Left lung (tissue), 4 donors: ENCODE measurements at regions not wholly inside any gene's neighbourhood (a gene's known extent, or its start where the extent isn't known, plus 50 kb on each side); places are given as distances from the start of the nearest gene placed in this dataset.

Experiments used
- ATAC-seq: fragments of 200-7000 bp; cut with Tn5 transposase; one replicate; pipeline ENCODE4 v1.9.1; 2020; ENCODE audit warnings: moderate library complexity
- DNase-seq, 4 donors: peaks; one replicate each; pipeline ENCODE4 v3.0.0-alpha.2; 2013 to 2020
- H3K27ac ChIP-seq, 2 donors: fragments of 200-600 bp; sonication (generic) in 1 of 2; one replicate each; pipeline versions ENCODE4 v1.5.0 to v1.8.0; 2020 to 2021
- H3K27me3 ChIP-seq, 2 donors: fragments of 200-600 bp; sonication (generic) in 1 of 2; one replicate each; pipeline versions ENCODE4 v1.5.0 to v1.8.0; 2020 to 2021
- H3K36me3 ChIP-seq, 2 donors: fragments of 200-600 bp; sonication (generic) in 1 of 2; one replicate each; pipeline versions ENCODE4 v1.5.0 to v1.8.0; 2020 to 2021
- H3K4me1 ChIP-seq, 2 donors: fragments of 200-600 bp; one replicate each; pipeline ENCODE4 v1.8.0; 2021
- H3K4me3 ChIP-seq, 2 donors: fragments of 200-600 bp; sonication (generic) in 1 of 2; one replicate each; pipeline versions ENCODE4 v1.5.0 to v1.8.0; 2020 to 2021; ENCODE audit warnings: mild to moderate bottlenecking in 1 of 2
- H3K9me3 ChIP-seq, 2 donors: fragments of 200-600 bp; sonication (generic) in 1 of 2; one replicate each; pipeline versions ENCODE4 v1.5.0 to v1.8.0; 2020 to 2021
- CTCF ChIP-seq, 2 donors: fragments of 200-600 bp; sonication (generic) in 1 of 2; IDR thresholded peaks; one replicate each; pipeline versions ENCODE4 v1.5.0 to v1.8.0; 2021; ENCODE audit warnings: antibody characterized with exemption in 2 of 2
- intact Hi-C, 2 donors: fragments of 100-400 bp; cut with DNase I; formaldehyde crosslinking; loops; one replicate each; pipeline versions ENCODE4 v1.11.2 to v1.14.2; 2022
- donor health status: DM: no; HTN: yes; CAD: no.
- donor health status: DM: no; HTN: no; CAD: no.

- Histone ChIP-seq H3K9me3 (peaks cover 0 to 2% of the 10 kb centered on the region in 2 donors), H3K36me3 (no peaks in the 10 kb centered on the region), H3K27ac (no peak overlapping the region), H3K4me3 (no peak overlapping the region), H3K27me3 (no peaks in the 10 kb centered on the region), H3K4me1 (no peaks in the 10 kb centered on the region)
- DNase-seq (no peak), ATAC-seq (no peak)
- no peak for TF ChIP-seq CTCF (IDR thresholded peaks at IDR 0.05)
- intact Hi-C loops: no loop called here
Observed at GRCh38 chr4:75343333-75343732, 170.9 kb downstream of the RCHY1 start.

DNA sequence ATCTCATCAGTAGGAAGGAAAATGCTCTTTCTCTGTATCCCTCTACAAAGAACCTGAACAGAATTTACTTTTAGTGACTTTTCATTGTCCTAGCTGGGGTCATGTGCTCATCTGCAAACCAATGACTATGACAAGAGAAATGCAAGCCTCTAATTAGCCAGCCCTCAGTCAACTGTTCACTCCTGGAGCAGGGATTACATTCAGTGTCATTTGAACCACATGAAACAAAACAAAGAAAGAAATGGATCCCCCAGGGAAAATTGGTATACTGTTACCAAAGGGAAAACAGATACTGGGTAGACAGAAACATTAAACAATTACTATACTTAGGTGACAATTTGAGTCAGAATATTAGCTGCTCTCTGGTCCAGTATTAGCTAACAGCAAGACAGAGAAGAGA lies 173.6 kb downstream of the RCHY1 start:
- H3K36me3 ChIP-seq: no peaks in the 10 kb centered on the region
- no peak for TF ChIP-seq CTCF (IDR thresholded peaks at IDR 0.05)
- no peak overlapping the region for H3K27ac ChIP-seq
- ATAC-seq (no peak), DNase-seq (no peak)
- no peaks in the 10 kb centered on the region for H3K4me1 ChIP-seq
- no peak overlapping the region for H3K4me3 ChIP-seq
- intact Hi-C loops: no loop called here
- no peaks in the 10 kb centered on the region for H3K27me3 ChIP-seq
- peaks cover 0 to 7% of the 10 kb centered on the region in 2 donors for H3K9me3 ChIP-seq

- H3K9me3 ChIP-seq: peaks cover 0 to 7% of the 10 kb centered on the region in 2 donors
- no peak overlapping the region for H3K27ac ChIP-seq
- no peak for DNase-seq
- no peak for TF ChIP-seq CTCF (IDR thresholded peaks at IDR 0.05)
- H3K36me3 ChIP-seq: no peaks in the 10 kb centered on the region
- H3K4me1 ChIP-seq: no peaks in the 10 kb centered on the region
- ATAC-seq: no peak
- no peaks in the 10 kb centered on the region for H3K27me3 ChIP-seq
- no peak overlapping the region for H3K4me3 ChIP-seq
- intact Hi-C loops: no loop called here
Observed at GRCh38 chr4:75338352-75338880, 175.8 kb downstream of the RCHY1 start.

- peaks cover 0 to 10% of the 10 kb centered on the region in 2 donors for H3K9me3 ChIP-seq
- H3K4me1 ChIP-seq: no peaks in the 10 kb centered on the region
- DNase-seq (no peak), ATAC-seq (no peak)
- intact Hi-C loops: no loop called here
- no peak for TF ChIP-seq CTCF (IDR thresholded peaks at IDR 0.05)
- no peaks in the 10 kb centered on the region for H3K27me3 ChIP-seq
- no peak overlapping the region for H3K27ac ChIP-seq
- no peak overlapping the region for H3K4me3 ChIP-seq
- no peaks in the 10 kb centered on the region for H3K36me3 ChIP-seq
Observed at GRCh38 chr4:75327804-75328512, 186.2 kb downstream of the RCHY1 start.

GRCh38 chr4:75325318-75325979 lies 188.8 kb downstream of the RCHY1 start:
- Histone ChIP-seq H3K27ac (no peak overlapping the region), H3K27me3 (no peaks in the 10 kb centered on the region), H3K4me1 (no peaks in the 10 kb centered on the region), H3K9me3 (no peaks in the 10 kb centered on the region), H3K4me3 (no peak overlapping the region), H3K36me3 (no peaks in the 10 kb centered on the region)
- ATAC-seq (no peak), DNase-seq (no peak)
- no peak for TF ChIP-seq CTCF (IDR thresholded peaks at IDR 0.05)
- intact Hi-C loops: no loop called here
